ENCODE measurements at regions not wholly inside any gene's neighbourhood (a gene's known extent, or its start where the extent isn't known, plus 50 kb on each side); places are given as distances from the start of the nearest gene placed in this dataset.
A peak's percentile ranks its signal among the peaks of the same experiment; 100 is the strongest.

GRCh38 chr16:22743401-22743800, 70.6 kb upstream of the HS3ST2 start:
- ChIA-PET CTCF (no interaction called here), POLR2A (no interaction called here)
- Histone ChIP-seq H3K9me3 (ENCODE audit: control extremely low read depth in 1 of 5, control insufficient read depth in 4 of 5, insufficient read depth in 2 of 5, low read depth in 1 of 5, low read length in 4 of 5) (peaks cover 0 to 14% (median 2%) of the 10 kb centered on the region in 5 experiments), H3K4me1 (ENCODE audit: control extremely low read depth in 1 of 4, control insufficient read depth in 4 of 4, insufficient read depth in 4 of 4, low read length in 3 of 4) (no peaks in the 10 kb centered on the region), H3K36me3 (ENCODE audit: control insufficient read depth in 4 of 4, insufficient read depth in 4 of 4, low read length in 3 of 4) (no peaks in the 10 kb centered on the region), H3K27ac (ENCODE audit: insufficient read depth in 1 of 2, low read depth in 1 of 2, low read length in 2 of 2, poor library complexity in 1 of 2, severe bottlenecking in 2 of 2) (no peak overlapping the region), H3K4me3 (ENCODE audit: control insufficient read depth in 1 of 7, extremely low read depth in 1 of 7, insufficient read depth in 4 of 7, low read depth in 2 of 7, low read length in 6 of 7) (no peak overlapping the region), H3K27me3 (replicated peaks in 2 of 5; ENCODE audit: control insufficient read depth in 4 of 5, insufficient read depth in 5 of 5, low read length in 4 of 5) (peaks cover 0 to 2% (median 0%) of the 10 kb centered on the region in 5 experiments)
- peak in 1 of 3 donors; percentile 3 for DNase-seq
- WGBS (ENCODE audit: insufficient coverage), result no CpG with 5 or more reads among the region's 4 CpGs

- DNase-seq, result no peak
- no peaks in the 10 kb centered on the region for H3K36me3 ChIP-seq (ENCODE audit: control insufficient read depth in 4 of 4, insufficient read depth in 4 of 4, low read length in 3 of 4)
- WGBS (ENCODE audit: insufficient coverage), result 73% methylated on average over 4 of the region's 5 CpGs
- H3K9me3 ChIP-seq (ENCODE audit: control extremely low read depth in 1 of 5, control insufficient read depth in 4 of 5, insufficient read depth in 2 of 5, low read depth in 1 of 5, low read length in 4 of 5), result peaks cover 0 to 2% (median 0%) of the 10 kb centered on the region in 5 experiments
- H3K27ac ChIP-seq (ENCODE audit: insufficient read depth in 1 of 2, low read depth in 1 of 2, low read length in 2 of 2, poor library complexity in 1 of 2, severe bottlenecking in 2 of 2), result no peak overlapping the region
- peaks cover 0 to 9% (median 0%) of the 10 kb centered on the region in 5 experiments for H3K27me3 ChIP-seq (replicated peaks in 2 of 5; ENCODE audit: control insufficient read depth in 4 of 5, insufficient read depth in 5 of 5, low read length in 4 of 5)
- ChIA-PET CTCF (no interaction called here), POLR2A (no interaction called here)
- no peak overlapping the region for H3K4me3 ChIP-seq (ENCODE audit: control insufficient read depth in 1 of 7, extremely low read depth in 1 of 7, insufficient read depth in 4 of 7, low read depth in 2 of 7, low read length in 6 of 7)
- no peaks in the 10 kb centered on the region for H3K4me1 ChIP-seq (ENCODE audit: control extremely low read depth in 1 of 4, control insufficient read depth in 4 of 4, insufficient read depth in 4 of 4, low read length in 3 of 4)
Measured at GRCh38 chr16:22751104-22751667, 62.8 kb upstream of the HS3ST2 start.

GRCh38 chr16:22751685-22752084, 62.3 kb upstream of the HS3ST2 start:
- WGBS (ENCODE audit: insufficient coverage), result 100% methylated on average over 2 of the region's 2 CpGs
- Histone ChIP-seq H3K4me1 (ENCODE audit: control extremely low read depth in 1 of 4, control insufficient read depth in 4 of 4, insufficient read depth in 4 of 4, low read length in 3 of 4) (no peaks in the 10 kb centered on the region), H3K27ac (ENCODE audit: insufficient read depth in 1 of 2, low read depth in 1 of 2, low read length in 2 of 2, poor library complexity in 1 of 2, severe bottlenecking in 2 of 2) (no peak overlapping the region), H3K4me3 (ENCODE audit: control insufficient read depth in 1 of 7, extremely low read depth in 1 of 7, insufficient read depth in 4 of 7, low read depth in 2 of 7, low read length in 6 of 7) (no peak overlapping the region), H3K27me3 (replicated peaks in 2 of 5; ENCODE audit: control insufficient read depth in 4 of 5, insufficient read depth in 5 of 5, low read length in 4 of 5) (peaks cover 0 to 13% (median 0%) of the 10 kb centered on the region in 5 experiments), H3K36me3 (ENCODE audit: control insufficient read depth in 4 of 4, insufficient read depth in 4 of 4, low read length in 3 of 4) (no peaks in the 10 kb centered on the region), H3K9me3 (ENCODE audit: control extremely low read depth in 1 of 5, control insufficient read depth in 4 of 5, insufficient read depth in 2 of 5, low read depth in 1 of 5, low read length in 4 of 5) (no peaks in the 10 kb centered on the region)
- ChIA-PET CTCF (no interaction called here), POLR2A (no interaction called here)
- DNase-seq, result no peak

- ChIA-PET POLR2A (no interaction called here), CTCF (no interaction called here)
- DNase-seq, result no peak
- H3K9me3 ChIP-seq (ENCODE audit: control extremely low read depth in 1 of 5, control insufficient read depth in 4 of 5, insufficient read depth in 2 of 5, low read depth in 1 of 5, low read length in 4 of 5), result no peaks in the 10 kb centered on the region
- no peaks in the 10 kb centered on the region for H3K36me3 ChIP-seq (ENCODE audit: control insufficient read depth in 4 of 4, insufficient read depth in 4 of 4, low read length in 3 of 4)
- no peaks in the 10 kb centered on the region for H3K4me1 ChIP-seq (ENCODE audit: control extremely low read depth in 1 of 4, control insufficient read depth in 4 of 4, insufficient read depth in 4 of 4, low read length in 3 of 4)
- H3K27ac ChIP-seq (ENCODE audit: insufficient read depth in 1 of 2, low read depth in 1 of 2, low read length in 2 of 2, poor library complexity in 1 of 2, severe bottlenecking in 2 of 2), result no peak overlapping the region
- H3K27me3 ChIP-seq (replicated peaks in 2 of 5; ENCODE audit: control insufficient read depth in 4 of 5, insufficient read depth in 5 of 5, low read length in 4 of 5), result peaks cover 0 to 13% (median 0%) of the 10 kb centered on the region in 5 experiments
- 50% methylated on average over 1 of the region's 2 CpGs for WGBS (ENCODE audit: insufficient coverage)
- no peak overlapping the region for H3K4me3 ChIP-seq (ENCODE audit: control insufficient read depth in 1 of 7, extremely low read depth in 1 of 7, insufficient read depth in 4 of 7, low read depth in 2 of 7, low read length in 6 of 7)
Measured at GRCh38 chr16:22753451-22753850, 60.5 kb upstream of the HS3ST2 start.

GRCh38 chr16:22754577-22754976, 59.4 kb upstream of the HS3ST2 start:
- H3K36me3 ChIP-seq (ENCODE audit: control insufficient read depth in 4 of 4, insufficient read depth in 4 of 4, low read length in 3 of 4), result no peaks in the 10 kb centered on the region
- H3K27me3 ChIP-seq (replicated peaks in 2 of 5; ENCODE audit: control insufficient read depth in 4 of 5, insufficient read depth in 5 of 5, low read length in 4 of 5), result peaks cover 0 to 13% (median 0%) of the 10 kb centered on the region in 5 experiments
- POLR2A ChIA-PET, result no interaction called here
- no CpG with 5 or more reads among the region's 4 CpGs for WGBS (ENCODE audit: insufficient coverage)
- H3K4me3 ChIP-seq (ENCODE audit: control insufficient read depth in 1 of 7, extremely low read depth in 1 of 7, insufficient read depth in 4 of 7, low read depth in 2 of 7, low read length in 6 of 7), result no peak overlapping the region
- H3K9me3 ChIP-seq (ENCODE audit: control extremely low read depth in 1 of 5, control insufficient read depth in 4 of 5, insufficient read depth in 2 of 5, low read depth in 1 of 5, low read length in 4 of 5), result no peaks in the 10 kb centered on the region
- H3K27ac ChIP-seq (ENCODE audit: insufficient read depth in 1 of 2, low read depth in 1 of 2, low read length in 2 of 2, poor library complexity in 1 of 2, severe bottlenecking in 2 of 2), result no peak overlapping the region
- no peaks in the 10 kb centered on the region for H3K4me1 ChIP-seq (ENCODE audit: control extremely low read depth in 1 of 4, control insufficient read depth in 4 of 4, insufficient read depth in 4 of 4, low read length in 3 of 4)
- DNase-seq, result no peak
- CTCF ChIA-PET, result no interaction called here

GRCh38 chr16:22757202-22757601, 56.8 kb upstream of the HS3ST2 start:
- WGBS (ENCODE audit: insufficient coverage), result 93% methylated on average over 2 of the region's 3 CpGs
- Histone ChIP-seq H3K27me3 (replicated peaks in 2 of 5; ENCODE audit: control insufficient read depth in 4 of 5, insufficient read depth in 5 of 5, low read length in 4 of 5) (peaks cover 0 to 13% (median 0%) of the 10 kb centered on the region in 5 experiments), H3K27ac (ENCODE audit: insufficient read depth in 1 of 2, low read depth in 1 of 2, low read length in 2 of 2, poor library complexity in 1 of 2, severe bottlenecking in 2 of 2) (no peak overlapping the region), H3K4me3 (ENCODE audit: control insufficient read depth in 1 of 7, extremely low read depth in 1 of 7, insufficient read depth in 4 of 7, low read depth in 2 of 7, low read length in 6 of 7) (no peak overlapping the region), H3K9me3 (ENCODE audit: control extremely low read depth in 1 of 5, control insufficient read depth in 4 of 5, insufficient read depth in 2 of 5, low read depth in 1 of 5, low read length in 4 of 5) (no peaks in the 10 kb centered on the region), H3K36me3 (ENCODE audit: control insufficient read depth in 4 of 4, insufficient read depth in 4 of 4, low read length in 3 of 4) (no peaks in the 10 kb centered on the region), H3K4me1 (ENCODE audit: control extremely low read depth in 1 of 4, control insufficient read depth in 4 of 4, insufficient read depth in 4 of 4, low read length in 3 of 4) (no peaks in the 10 kb centered on the region)
- ChIA-PET POLR2A (no interaction called here), CTCF (no interaction called here)
- DNase-seq, result no peak

- Histone ChIP-seq H3K4me3 (ENCODE audit: control insufficient read depth in 1 of 7, extremely low read depth in 1 of 7, insufficient read depth in 4 of 7, low read depth in 2 of 7, low read length in 6 of 7) (no peak overlapping the region), H3K9me3 (ENCODE audit: control extremely low read depth in 1 of 5, control insufficient read depth in 4 of 5, insufficient read depth in 2 of 5, low read depth in 1 of 5, low read length in 4 of 5) (peaks cover 0 to 1% (median 0%) of the 10 kb centered on the region in 5 experiments), H3K36me3 (ENCODE audit: control insufficient read depth in 4 of 4, insufficient read depth in 4 of 4, low read length in 3 of 4) (no peaks in the 10 kb centered on the region), H3K27me3 (replicated peaks in 2 of 5; ENCODE audit: control insufficient read depth in 4 of 5, insufficient read depth in 5 of 5, low read length in 4 of 5) (peaks cover 0 to 2% (median 0%) of the 10 kb centered on the region in 5 experiments), H3K4me1 (ENCODE audit: control extremely low read depth in 1 of 4, control insufficient read depth in 4 of 4, insufficient read depth in 4 of 4, low read length in 3 of 4) (no peaks in the 10 kb centered on the region), H3K27ac (ENCODE audit: insufficient read depth in 1 of 2, low read depth in 1 of 2, low read length in 2 of 2, poor library complexity in 1 of 2, severe bottlenecking in 2 of 2) (no peak overlapping the region)
- WGBS (ENCODE audit: insufficient coverage), result 97% methylated on average over 3 of the region's 3 CpGs
- no peak for DNase-seq
- ChIA-PET CTCF (interaction anchor here (0.6 kb wide), 1 partner anchor 1942 kb away, joined by 3 read pairs; no protein-coding TSS in a partner anchor), POLR2A (no interaction called here)
Measured at GRCh38 chr16:22762486-22762885, 51.5 kb upstream of the HS3ST2 start.
